HCT116 (cell line): ENCODE measurements at regions not wholly inside any gene's neighbourhood (a gene's known extent, or its start where the extent isn't known, plus 50 kb on each side); places are given as distances from the start of the nearest gene placed in this dataset.

ENCODE experiments used
- CTCF ChIP-seq, 3 experiments: fragments of 200-600 bp in 1 of 3; sonication (generic) in 1 of 3; IDR thresholded peaks in 2 of 3; conservative IDR thresholded peaks in 1 of 3; 2 replicates each; pipeline ENCODE4 v1.5.1; 2012 to 2017; ENCODE audit warnings: low read depth in 2 of 3, low read length in 2 of 3, antibody characterized with exemption in 1 of 3, borderline replicate concordance in 1 of 3, control low read depth in 1 of 3, mild to moderate bottlenecking in 1 of 3, mixed read lengths in 1 of 3, mixed run types in 1 of 3, moderate library complexity in 1 of 3; ENCODE audit not compliant: insufficient read depth in 1 of 3
- EZH2 ChIP-seq: fragments of 200-600 bp; sonication (generic); IDR thresholded peaks from 2 replicates; pipeline ENCODE4 v1.6.1; 2017; ENCODE audit warnings: antibody characterized with exemption, mixed run types
- JUND ChIP-seq: IDR thresholded peaks from 2 replicates; pipeline ENCODE4 v1.6.1; 2012
- MAX ChIP-seq: IDR thresholded peaks from 2 replicates; pipeline ENCODE4 v1.6.1; 2012
- POLR2A ChIP-seq: IDR thresholded peaks from 2 replicates; pipeline ENCODE4 v1.7.0; 2011; ENCODE audit warnings: borderline replicate concordance; ENCODE audit not compliant: insufficient read depth, insufficient read length; ENCODE audit errors: extremely low read depth
- SIN3A ChIP-seq: IDR thresholded peaks from 2 replicates; pipeline ENCODE4 v1.6.1; 2012; ENCODE audit warnings: low read depth
- ZBTB33 ChIP-seq: IDR thresholded peaks from 2 replicates; pipeline ENCODE4 v1.6.1; 2011; ENCODE audit warnings: mild to moderate bottlenecking, low read length, moderate library complexity; ENCODE audit not compliant: insufficient replicate concordance; ENCODE audit errors: extremely low read depth
- ZNF274 ChIP-seq: fragments of 200-500 bp; sonication (Bioruptor generic); IDR thresholded peaks from 2 replicates; pipeline ENCODE4 v1.6.1; 2014; ENCODE audit warnings: mild to moderate bottlenecking, low read depth, low read length, inconsistent platforms

GRCh38 chr2:215626812-215627281 lies 191.0 kb upstream of the FN1 start:
- TF ChIP-seq MAX (no peak), CTCF (IDR thresholded peaks at IDR 0.05 in 2 of 3, conservative IDR thresholded peaks at IDR 0.05 in 1 of 3; ENCODE audit: borderline replicate concordance in 1 of 3, insufficient read depth in 1 of 3, low read depth in 2 of 3, low read length in 2 of 3) (no peak), POLR2A (no peak), ZNF274 (no peak), ZBTB33 (no peak), JUND (no peak), EZH2 (no peak), SIN3A (no peak)
